ENCODE measurements at regions not wholly inside any gene's neighbourhood (a gene's known extent, or its start where the extent isn't known, plus 50 kb on each side); places are given as distances from the start of the nearest gene placed in this dataset.

- TF ChIP-seq POLR2A (IDR thresholded peaks at IDR 0.05; ENCODE audit: low read length) (no peak), GATA1 (IDR thresholded peaks at IDR 0.05; ENCODE audit: low read depth, low read length) (no peak)
Observed at GRCh38 chr1:93028542-93028941, 50.5 kb upstream of the MTF2 start.

Measured in erythroblast (primary cell).